GM18519 (cell line): ENCODE measurements at regions not wholly inside any gene's neighbourhood (a gene's known extent, or its start where the extent isn't known, plus 50 kb on each side); places are given as distances from the start of the nearest gene placed in this dataset.
"Not testable (repeated sequence)": the region's sequence is repeated elsewhere in the genome, so short reads cannot be mapped to it uniquely, and the experiment has no call there.

Source experiments
- ATAC-seq: cut with Tn5 transposase; IDR thresholded peaks from one replicate; pipeline ENCODE4 v1.9.1; 2021; ENCODE audit warnings: mild to moderate bottlenecking, moderate library complexity; ENCODE audit not compliant: unreplicated experiment, low FRiP score

DNA sequence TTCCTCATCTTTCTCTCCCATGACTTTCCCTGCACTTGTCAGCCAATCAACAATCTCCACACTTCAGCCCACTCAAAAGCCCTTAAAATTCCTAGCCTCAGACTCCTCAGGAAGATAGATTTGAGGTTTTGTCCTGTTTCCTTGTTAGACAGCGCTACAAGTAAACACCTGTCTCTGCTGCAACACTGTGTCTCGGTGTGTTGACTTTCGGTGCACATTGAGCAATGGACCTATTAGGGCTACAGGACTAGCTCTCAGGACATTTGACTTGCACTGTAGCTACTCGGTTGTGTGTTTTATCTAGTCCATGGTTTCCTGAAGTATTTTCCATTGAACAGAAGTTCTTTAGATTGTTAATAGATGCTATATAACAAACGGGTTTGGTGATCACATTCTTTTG, 140.9 kb upstream of the XPO1 start:
- ATAC-seq, result no peak

DNA sequence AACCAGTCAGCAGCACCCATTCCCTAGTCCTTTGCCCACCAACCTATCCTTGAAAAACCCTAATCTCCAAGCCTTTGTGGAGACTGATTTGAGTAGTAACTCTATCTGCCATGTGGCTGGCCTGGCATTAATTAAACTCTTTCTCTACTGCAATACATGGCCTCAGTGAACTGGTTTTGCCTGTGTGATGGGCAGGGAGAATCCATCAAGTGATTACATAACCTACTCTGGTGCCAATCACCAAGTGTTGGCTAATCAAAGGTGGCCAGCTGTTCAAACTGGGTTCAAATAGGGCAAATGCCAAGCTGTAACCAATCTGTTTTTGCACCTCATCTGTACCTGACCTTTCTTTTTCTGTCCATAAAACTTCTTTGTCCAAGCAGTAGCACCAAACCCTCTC, 139.8 kb upstream of the XPO1 start:
- ATAC-seq, result no peak

DNA sequence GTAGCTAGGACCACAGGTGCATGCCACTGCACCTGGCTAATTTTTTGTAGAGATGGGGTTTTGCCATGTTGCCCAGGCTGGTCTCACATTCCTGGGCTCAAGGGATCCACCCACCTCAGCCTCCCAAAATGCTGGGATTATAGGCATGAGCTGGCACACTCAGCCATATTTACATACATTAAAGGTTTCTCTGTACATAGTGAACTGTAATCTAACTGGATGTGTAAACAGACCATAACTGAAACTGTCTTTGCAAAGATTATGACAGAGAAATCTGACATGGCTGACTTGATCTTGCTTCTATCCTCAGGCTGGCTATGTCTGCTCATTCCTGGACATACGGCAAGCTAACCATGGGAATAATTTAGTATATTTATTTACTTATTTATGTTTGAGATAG, 139.2 kb upstream of the XPO1 start:
- ATAC-seq, result no peak

DNA sequence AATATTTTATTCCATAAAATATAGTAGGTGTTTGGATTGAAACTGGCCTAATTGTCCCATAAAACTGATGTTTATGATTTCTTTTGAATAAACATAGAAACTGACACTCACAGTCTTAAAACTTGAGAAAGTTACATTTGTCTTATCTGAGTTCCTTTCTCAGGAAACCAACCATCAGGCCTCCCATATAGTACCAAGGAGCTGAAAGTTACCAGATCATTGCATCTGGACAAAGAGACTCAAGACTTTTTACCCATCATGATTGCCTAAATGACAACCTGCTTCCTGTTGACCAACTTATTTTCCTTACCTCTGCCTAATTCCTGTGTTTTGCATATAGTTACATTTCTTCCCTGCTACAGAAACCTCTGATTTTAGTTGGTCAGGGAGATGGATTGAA, 137.0 kb upstream of the XPO1 start:
- ATAC-seq, result no peak

DNA sequence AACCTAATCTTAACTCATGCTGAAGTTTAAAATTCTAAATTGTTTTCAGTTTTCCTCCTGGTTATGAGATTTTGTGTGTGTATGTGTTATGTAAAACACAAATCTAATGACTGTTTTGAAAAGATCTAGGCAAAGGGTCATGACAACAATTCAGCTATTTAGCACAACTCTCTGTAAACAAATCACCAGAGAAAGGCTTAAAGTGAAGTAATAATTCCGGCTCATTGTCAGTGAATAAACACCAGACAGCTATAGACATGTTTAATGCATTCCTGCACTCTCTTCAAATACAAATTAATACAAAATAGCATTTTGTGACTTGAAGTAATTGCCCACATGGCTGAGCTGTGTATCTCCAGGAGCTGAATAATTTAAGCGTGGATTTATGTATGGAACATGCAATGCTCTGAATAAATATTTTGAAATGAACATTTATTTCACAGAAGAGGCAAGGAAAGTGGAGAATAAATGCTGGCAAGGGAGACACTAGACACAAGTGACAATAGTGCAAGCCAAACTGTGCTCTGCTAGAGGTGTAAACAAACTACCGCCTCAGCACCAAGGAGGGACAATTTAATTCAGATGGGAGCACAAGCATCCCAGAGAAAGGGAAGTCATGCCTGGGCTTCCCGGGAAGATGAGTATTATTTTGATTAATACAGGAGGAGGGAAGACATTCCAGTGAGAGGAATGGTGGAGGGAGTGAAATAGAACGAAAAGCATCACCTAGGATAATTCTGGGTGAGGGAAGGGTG, 133.6 kb upstream of the XPO1 start:
- no peak for ATAC-seq

DNA sequence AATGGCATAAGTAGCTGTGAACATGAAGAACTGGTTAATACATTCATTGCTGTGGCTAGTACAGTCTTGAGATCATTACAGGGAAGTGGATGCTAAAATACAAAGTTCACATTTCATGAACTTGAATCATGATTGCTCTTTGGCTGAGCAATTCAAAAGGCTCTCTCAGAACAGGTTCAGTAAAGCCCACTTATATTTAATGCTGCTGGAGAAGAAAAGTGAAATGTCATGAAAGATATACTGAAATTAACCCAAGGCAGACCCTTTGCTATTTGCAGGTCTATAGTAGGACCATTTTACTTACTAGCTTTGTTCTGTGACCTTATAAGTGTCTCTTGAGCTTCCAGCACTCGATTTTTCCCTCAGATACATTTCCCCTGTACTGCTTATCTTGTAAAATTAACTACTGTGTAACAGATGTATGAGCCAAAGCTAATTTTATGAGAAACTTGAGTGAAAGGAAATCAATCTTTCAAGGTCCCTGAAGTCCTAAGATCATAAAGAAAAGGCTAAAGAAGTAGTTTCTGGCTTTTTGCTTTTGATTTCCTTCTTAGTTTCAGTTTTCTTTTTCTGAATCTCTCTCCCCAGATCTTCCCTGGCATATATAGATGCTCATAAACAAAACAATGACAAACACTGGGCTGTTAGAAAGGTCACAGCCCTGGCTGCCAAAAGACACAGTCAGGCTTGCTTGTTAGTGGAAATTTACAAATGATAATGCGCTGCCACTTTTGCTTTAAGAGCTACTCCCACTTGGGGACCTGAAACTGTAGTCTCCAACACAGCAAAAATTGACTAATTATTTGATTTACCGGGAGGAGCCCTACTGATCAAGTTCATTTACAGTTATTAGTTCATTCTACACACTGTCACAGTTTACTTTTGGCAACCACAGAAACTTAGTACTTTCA, 132.7 kb upstream of the XPO1 start:
- ATAC-seq, result no peak

DNA sequence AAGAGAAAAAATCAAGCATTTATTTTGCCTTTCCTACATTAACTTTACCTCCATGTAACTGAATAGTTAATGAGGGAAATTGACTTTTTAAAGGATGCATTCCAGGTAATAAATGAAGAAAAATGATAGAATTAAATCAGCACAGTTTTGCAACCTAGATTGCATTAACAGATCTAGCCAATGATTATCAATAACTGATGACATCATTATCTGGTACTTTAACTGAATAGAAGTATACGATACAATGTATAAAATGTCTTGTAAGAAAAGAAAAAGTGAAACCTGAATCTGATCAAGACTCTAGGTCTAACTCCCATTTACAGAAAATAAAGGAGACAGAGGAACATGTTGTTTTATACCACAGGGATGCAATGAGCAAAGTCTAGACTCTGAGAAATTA, 126.0 kb upstream of the XPO1 start:
- ATAC-seq, result no peak

DNA sequence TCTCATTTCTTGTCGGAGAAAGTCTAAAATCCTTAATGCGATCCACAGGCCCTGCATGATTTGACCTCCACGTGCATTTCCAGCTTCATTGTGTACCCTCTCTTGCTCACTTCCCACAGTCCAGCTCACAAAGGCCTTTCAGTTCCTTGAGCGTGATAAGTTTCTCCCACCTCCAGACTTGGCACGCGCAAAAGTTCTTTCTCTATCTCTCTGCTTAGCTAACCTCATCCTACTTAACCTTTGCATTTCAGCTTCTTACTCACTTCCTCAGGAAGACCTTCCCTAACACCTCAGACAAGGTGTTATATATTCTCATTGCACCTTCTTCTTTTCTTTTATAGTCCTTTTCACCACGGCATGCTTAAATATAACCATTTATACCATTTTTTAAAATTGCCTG, 124.8 kb upstream of the XPO1 start:
- ATAC-seq, result no peak

DNA sequence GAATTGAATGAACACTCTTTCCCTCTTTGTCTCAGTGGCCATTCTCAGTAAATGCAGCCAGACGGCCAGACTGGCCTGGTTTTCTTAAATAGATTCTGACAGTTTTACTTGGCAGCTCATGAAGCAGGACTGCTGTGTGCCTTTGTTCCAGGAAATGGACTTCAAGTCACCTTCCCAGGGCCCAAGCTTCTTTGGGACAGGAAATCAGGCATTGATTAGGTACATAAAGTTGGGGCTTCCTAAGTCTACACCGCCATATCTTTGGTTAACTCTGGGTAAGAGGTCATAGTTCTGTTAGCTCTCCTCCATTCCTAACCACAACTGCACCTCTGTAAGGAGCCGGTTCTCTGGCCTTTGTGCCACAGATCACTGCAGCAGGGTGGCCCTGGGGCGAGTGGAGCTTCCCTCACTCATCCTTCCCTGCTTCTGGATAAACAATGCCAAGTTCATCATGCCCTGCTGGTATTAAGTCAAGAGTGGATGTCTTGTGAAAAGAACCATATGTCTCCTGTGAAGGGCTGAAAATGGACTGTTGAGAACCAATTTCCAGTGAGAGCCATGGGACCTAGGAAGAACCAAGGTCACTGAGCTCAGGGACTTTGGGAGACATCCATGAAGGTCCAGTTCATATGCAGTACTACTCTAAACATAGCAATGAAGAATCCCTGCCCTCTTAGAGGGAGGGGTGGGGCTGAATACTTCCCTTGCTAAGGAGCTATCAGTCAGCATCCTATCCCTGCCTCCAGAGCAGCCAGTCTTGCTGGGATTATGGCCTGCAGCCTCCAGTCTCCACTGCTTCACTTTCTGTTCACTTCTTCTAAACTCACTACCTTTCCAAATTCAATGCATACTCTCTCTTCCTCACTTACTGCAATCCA, 122.6 kb upstream of the XPO1 start:
- ATAC-seq, result no peak

DNA sequence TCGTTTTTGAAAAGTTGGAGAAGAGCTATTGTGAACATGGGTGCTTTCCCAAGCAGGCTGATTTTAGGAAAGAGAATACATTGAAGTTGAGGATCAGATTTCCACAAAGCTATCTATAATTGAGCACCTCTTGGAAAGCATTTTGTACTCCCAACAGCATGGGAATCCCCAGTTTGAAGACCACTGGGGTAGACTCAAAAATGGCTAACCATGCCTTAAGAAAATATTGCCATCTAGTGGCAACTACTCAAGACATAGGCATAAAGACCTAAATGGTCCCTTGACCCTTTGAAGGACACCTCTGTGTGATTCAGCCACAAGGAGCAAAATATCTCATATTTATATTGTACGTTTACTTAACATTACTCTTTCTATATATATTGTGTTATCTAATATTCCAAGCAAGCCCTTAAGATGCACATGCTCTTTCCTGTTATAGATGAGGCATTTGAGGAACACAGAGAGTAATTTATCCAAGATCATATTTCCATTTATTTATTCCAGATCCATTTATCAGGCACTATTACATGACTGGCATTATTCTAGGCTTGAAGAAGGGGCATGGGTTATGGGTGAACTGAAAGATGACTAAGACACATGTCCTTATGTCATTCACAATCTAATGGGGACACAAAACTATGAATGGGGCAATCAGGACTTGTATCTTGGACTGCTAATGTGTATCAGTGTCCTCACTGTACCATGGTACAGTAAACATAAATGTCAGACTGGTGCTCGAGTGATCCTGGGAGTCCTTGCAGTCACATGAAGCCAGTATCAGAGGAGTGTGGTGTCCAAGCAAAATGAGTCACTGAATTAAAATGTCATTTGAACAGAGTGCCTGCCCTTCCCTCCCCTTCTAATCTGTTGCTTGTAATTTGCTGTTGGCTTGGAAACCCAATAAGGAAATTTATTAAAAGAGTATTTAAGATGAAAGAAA, 121.0 kb upstream of the XPO1 start:
- ATAC-seq, result no peak

DNA sequence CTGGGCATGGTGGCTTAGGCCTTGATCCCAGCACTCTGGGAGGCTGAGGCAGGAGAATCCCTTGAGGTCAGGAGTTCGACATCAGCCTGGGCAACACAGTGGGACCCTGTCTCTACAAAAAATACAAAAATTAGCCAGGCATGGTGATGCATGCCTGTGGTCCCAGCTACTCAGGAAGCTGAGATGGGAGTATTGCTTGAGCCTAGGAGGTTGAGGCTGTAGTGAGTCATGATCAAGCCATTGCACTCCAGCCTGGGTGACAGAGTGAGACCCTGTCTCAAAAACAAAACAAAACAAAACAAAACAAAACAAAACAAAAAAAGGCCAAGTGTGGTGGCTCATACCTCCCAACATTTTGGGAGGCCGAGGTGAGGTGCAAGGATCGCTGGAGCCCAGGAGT, 111.8 kb upstream of the XPO1 start:
- ATAC-seq, result not testable (repeated sequence)

DNA sequence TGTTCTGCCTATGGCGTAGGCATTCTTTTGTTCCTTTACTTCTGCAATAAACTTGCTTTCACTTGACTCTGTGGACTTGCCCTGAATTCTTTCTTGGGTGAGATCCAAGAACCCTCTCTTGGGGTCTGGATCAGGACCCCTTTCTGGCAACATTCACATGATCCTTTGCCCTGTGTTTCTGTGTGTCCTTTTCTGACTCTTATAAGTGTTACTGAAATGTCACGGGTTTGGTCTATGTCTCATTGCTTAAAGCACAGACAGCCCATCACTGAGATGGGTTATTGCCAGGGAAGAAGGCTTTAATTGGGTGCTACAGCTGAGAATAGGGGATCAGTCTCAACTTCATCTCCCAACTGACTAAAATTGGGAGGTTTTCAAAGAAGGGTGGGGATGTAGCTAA, 110.9 kb upstream of the XPO1 start:
- ATAC-seq, result no peak

DNA sequence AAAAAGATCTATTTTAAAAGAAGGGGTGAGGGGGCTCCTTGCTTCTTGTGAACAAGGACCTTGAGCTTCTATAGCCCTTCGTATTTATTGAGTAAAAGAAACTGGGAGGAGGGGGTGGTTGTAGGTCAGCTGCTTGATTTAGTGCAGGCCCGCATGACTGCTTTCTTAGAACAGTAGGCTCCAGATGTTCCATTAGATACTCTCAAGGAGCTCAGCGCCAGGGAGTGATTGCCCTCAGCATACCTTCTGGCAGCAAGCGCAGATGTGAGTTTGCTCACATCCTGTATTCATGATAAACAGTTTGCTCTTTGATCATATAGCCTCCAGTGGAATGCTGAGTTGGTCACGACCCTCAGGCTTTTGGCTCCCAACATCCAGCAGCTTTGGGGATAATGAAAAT, 108.9 kb upstream of the XPO1 start:
- ATAC-seq, result no peak

DNA sequence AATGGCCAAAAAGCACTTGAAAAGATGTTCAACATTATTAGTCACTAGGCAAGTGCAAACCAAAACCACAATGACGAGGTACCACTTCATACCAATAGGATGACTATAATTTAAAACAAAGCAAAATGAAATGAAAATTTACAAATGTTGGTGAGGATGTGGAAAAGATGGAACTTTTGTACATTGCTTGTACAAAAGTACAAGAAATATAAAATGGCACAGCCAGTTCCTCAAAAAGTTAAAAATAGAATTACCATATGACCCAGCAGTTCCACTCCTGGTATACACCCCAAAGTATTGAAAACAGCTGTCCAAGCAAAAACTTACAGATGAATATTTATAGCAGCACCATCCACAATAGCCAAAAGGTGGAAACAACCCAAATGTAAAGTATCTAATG, 107.8 kb upstream of the XPO1 start:
- no peak for ATAC-seq

DNA sequence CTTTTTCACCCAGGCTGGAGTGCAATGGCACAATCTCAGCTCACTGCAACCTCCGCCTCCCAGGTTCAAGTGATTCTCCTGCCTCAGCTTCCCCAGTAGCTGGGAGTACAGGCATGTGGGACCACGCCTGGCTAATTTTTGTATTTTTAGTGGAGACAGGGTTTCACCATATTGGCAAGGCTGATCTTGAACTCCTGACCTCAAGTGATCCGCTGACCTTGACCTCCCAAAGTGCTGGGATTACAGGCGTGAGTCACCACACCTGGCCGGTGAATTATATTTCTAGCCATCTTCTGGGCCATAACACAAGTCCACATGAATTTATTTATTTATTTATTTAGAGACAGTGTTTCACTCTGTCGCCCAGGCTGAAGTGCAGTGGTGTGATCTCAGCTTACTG, 105.0 kb upstream of the XPO1 start:
- ATAC-seq, result not testable (repeated sequence)

DNA sequence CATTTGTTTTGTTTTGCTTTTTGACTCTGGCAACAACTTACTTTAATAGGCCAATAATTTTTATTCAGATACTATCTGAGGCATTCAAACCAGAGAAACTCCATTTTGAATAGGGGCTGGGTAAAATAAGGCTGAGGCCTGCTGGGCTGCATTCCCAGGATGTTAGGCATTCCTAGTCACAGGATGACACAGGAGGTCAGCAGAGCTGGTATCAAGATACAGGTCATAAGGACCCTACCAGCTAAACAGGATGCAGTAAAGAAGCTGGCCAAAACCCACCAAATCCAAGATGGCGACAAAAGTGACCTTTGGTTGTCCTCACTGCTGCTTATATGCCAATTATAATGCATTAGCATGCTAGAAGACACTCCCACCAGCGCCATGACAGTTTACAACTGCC, 102.2 kb upstream of the XPO1 start:
- no peak for ATAC-seq

DNA sequence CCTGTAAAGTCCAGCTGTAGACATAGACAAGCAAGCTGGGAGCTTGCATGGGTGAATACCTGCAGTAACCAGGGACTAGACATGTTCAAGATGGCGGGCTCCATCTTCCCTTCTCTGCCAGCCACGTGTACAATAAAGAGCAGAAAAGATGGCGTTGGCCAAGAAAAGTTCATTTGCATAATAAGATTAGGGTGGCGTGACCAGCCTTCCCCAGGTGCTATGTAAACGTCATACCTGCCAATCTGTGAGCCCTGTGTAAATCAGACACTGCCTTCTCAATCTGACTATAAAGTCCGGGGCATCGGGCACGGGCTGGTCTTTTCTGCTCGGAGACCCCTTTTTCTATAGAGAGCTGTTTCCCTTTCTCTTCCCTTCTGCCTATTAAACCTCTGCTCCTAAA, 101.6 kb upstream of the XPO1 start:
- no peak for ATAC-seq

DNA sequence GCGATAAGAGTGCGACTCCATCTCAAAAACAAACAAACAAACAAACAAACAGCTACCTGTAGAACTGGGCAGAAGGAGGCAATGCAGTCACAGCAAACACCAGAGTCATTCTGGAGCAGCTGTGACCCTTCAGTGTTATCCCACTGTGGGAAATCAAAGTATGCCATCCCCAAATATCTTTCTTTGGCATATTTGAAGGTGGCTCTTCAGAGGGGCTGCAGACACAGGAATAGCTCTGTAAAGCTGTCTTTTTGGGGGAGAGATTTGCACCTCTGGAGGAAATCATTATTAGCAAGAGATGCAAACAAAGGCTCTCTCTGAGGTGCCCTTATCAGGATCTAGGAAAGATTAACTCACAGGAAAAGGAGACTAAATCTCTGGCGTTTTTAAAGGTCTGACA, 98.5 kb upstream of the XPO1 start:
- ATAC-seq, result no peak

DNA sequence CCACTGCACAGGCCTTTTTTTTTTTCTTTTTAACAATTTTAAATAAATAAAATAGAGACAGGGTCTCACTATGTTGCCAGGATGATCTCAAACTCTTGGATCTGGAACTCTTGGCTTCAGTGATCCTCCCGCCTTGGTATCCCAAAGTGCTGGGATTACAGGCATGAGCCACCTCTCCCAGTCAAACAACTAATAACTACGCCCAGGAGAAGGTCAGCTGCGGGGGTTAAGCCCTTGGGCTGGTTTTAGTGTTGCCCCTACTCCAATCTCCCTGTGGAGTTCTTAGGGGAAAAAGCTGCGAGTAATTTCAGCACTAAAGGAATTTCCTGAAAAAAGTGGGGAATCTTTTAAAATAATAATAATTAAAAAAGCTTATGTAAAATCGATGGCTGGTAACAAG, 96.4 kb upstream of the XPO1 start:
- ATAC-seq, result no peak

DNA sequence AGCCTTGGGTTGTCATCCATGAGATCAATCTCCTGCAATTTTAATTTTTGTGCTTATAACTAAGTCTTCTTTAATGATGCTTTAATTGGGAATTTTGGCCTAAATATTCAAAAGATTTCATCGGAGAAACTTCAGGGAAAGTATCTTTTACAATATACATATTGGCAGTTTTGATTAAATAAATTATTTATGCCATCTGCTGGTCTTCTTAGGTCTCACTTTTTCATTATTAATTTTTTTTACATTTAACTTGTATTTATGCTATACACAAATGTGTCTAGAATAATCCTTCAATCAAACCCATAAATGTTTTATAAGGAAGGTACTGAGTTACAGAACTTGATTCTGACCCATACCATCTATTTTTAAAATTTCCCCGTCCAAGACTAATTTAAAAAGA, 95.1 kb upstream of the XPO1 start:
- no peak for ATAC-seq
